ENCODE measurements at regions not wholly inside any gene's neighbourhood (a gene's known extent, or its start where the extent isn't known, plus 50 kb on each side); places are given as distances from the start of the nearest gene placed in this dataset.

GRCh38 chr1:232441036-232441411 is 188.9 kb downstream of the SIPA1L2 start:
- H3K4me3 ChIP-seq, result no peak overlapping the region
- H3K4me1 ChIP-seq, result peaks cover 0 to 15% (median 0%) of the 10 kb centered on the region in 4 donors
- no peaks in the 10 kb centered on the region for H3K9me3 ChIP-seq
- peaks cover 0 to 49% (median 3%) of the 10 kb centered on the region in 3 donors for H3K36me3 ChIP-seq
- TF ChIP-seq EP300 (IDR thresholded peaks at IDR 0.05) (no peak), CTCF (IDR thresholded peaks at IDR 0.05) (no peak), POLR2A (IDR thresholded peaks at IDR 0.05) (no peak)
- WGBS, 2 donors, result 88 to 90% methylated on average over 1 of the region's 1 CpG
- no peak for DNase-seq (ENCODE audit: low spot score in 2 of 2)
- no peaks in the 10 kb centered on the region for H3K27me3 ChIP-seq
- peak overlapping the region in 1 of 4 donors; percentile 12 for H3K27ac ChIP-seq

- Histone ChIP-seq H3K9me3 (no peaks in the 10 kb centered on the region), H3K27me3 (no peaks in the 10 kb centered on the region), H3K27ac (peak overlapping the region in 2 of 4 donors; percentile 8 to 12), H3K36me3 (peaks cover 0 to 43% (median 3%) of the 10 kb centered on the region in 3 donors), H3K4me3 (no peak overlapping the region), H3K4me1 (peaks cover 0 to 18% (median 0%) of the 10 kb centered on the region in 4 donors)
- DNase-seq (ENCODE audit: low spot score in 2 of 2), result no peak
- 77 to 82% methylated on average over 11 of the region's 11 CpGs for WGBS, 2 donors
- no peak for TF ChIP-seq CTCF (IDR thresholded peaks at IDR 0.05)
- no peak for TF ChIP-seq POLR2A (IDR thresholded peaks at IDR 0.05)
- TF ChIP-seq EP300 (IDR thresholded peaks at IDR 0.05), result no peak
These were observed 189.5 kb downstream of the SIPA1L2 start for GRCh38 chr1:232440325-232441035.

- Histone ChIP-seq H3K9me3 (no peaks in the 10 kb centered on the region), H3K36me3 (peaks cover 0 to 48% (median 3%) of the 10 kb centered on the region in 3 donors), H3K4me1 (peaks cover 0 to 20% (median 0%) of the 10 kb centered on the region in 4 donors), H3K27me3 (no peaks in the 10 kb centered on the region), H3K27ac (peak overlapping the region in 2 of 4 donors; percentile 51 to 53), H3K4me3 (no peak overlapping the region)
- DNase-seq (ENCODE audit: low spot score in 2 of 2), result no peak
- WGBS, 2 donors, result 90 to 94% methylated on average over 16 to 18 of the region's 18 CpGs
- TF ChIP-seq POLR2A (IDR thresholded peaks at IDR 0.05) (no peak), CTCF (IDR thresholded peaks at IDR 0.05) (no peak), EP300 (IDR thresholded peaks at IDR 0.05) (no peak)
These were observed 190.9 kb downstream of the SIPA1L2 start for GRCh38 chr1:232439011-232439410.

GRCh38 chr1:232438476-232438875 is 191.5 kb downstream of the SIPA1L2 start:
- H3K4me1 ChIP-seq, result peaks cover 0 to 20% (median 0%) of the 10 kb centered on the region in 4 donors
- no peaks in the 10 kb centered on the region for H3K9me3 ChIP-seq
- H3K27me3 ChIP-seq, result no peaks in the 10 kb centered on the region
- H3K36me3 ChIP-seq, result peaks cover 0 to 47% (median under 1%) of the 10 kb centered on the region in 3 donors
- H3K4me3 ChIP-seq, result no peak overlapping the region
- TF ChIP-seq CTCF (IDR thresholded peaks at IDR 0.05) (no peak), POLR2A (IDR thresholded peaks at IDR 0.05) (no peak), EP300 (IDR thresholded peaks at IDR 0.05) (no peak)
- DNase-seq (ENCODE audit: low spot score in 2 of 2), result no peak
- peak overlapping the region in 2 of 4 donors; percentile 51 to 53 for H3K27ac ChIP-seq
- WGBS, 2 donors, result 48 to 53% methylated on average over 5 of the region's 5 CpGs

GRCh38 chr1:232437510-232437909 is 192.4 kb downstream of the SIPA1L2 start:
- no peak for DNase-seq (ENCODE audit: low spot score in 2 of 2)
- Histone ChIP-seq H3K9me3 (no peaks in the 10 kb centered on the region), H3K27me3 (no peaks in the 10 kb centered on the region), H3K36me3 (peaks cover 0 to 38% (median 0%) of the 10 kb centered on the region in 3 donors), H3K4me3 (no peak overlapping the region), H3K4me1 (peaks cover 0 to 20% (median 0%) of the 10 kb centered on the region in 4 donors), H3K27ac (peak overlapping the region in 2 of 4 donors; percentile 51 to 53)
- TF ChIP-seq POLR2A (IDR thresholded peaks at IDR 0.05), result no peak
- TF ChIP-seq CTCF (IDR thresholded peaks at IDR 0.05), result no peak
- no peak for TF ChIP-seq EP300 (IDR thresholded peaks at IDR 0.05)
- 75 to 80% methylated on average over 7 of the region's 7 CpGs for WGBS, 2 donors
